ENCODE measurements at regions not wholly inside any gene's neighbourhood (a gene's known extent, or its start where the extent isn't known, plus 50 kb on each side); places are given as distances from the start of the nearest gene placed in this dataset.

GRCh38 chr14:29278301-29279263 is 512.0 kb downstream of the FOXG1 start:
- DNase-seq (ENCODE audit: low spot score): no peak

DNA sequence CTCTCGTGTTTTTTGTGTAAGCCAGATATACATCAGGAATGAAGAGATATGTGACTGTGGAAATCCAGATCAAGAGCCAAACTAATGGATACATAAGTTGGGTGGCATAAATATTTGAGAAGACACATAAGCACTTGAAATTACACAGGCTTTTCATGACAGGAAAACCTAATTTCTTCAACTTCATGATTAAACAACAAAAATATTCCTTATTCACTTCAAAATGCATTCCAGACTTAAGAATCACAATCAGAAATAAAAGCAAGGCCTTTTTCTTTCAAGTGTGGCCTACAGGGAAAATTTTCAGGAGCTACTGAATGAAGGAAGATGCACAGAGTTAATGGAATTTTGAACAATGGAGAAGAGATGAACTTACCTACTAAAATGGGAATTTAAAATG is 515.6 kb downstream of the FOXG1 start:
- DNase-seq (ENCODE audit: low spot score): no peak

- DNase-seq (ENCODE audit: low spot score): no peak
Observed at GRCh38 chr14:29290441-29290840, 523.9 kb downstream of the FOXG1 start.

DNA sequence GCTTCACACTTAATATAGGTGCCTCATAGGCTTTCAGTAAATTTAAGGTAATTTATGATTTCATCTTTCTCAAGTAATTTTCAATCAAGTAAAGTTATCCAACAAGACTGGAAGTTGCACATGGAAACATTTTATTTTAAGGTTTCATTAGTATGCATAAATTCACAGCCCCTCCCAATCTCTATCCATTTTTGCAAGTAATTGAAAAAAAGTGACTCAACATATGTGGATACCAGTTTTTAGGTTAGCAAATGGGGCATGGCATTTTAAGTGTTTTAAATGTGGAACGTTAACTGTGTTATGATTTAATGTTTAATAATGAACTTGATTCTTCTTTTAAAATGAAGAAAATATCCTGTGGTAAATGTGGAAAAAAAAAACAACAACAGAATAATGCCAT is 532.8 kb downstream of the FOXG1 start:
- DNase-seq (ENCODE audit: low spot score): no peak

- no peak for DNase-seq (ENCODE audit: low spot score)
Observed at GRCh38 chr14:29301571-29301970, 535.0 kb downstream of the FOXG1 start.

DNA sequence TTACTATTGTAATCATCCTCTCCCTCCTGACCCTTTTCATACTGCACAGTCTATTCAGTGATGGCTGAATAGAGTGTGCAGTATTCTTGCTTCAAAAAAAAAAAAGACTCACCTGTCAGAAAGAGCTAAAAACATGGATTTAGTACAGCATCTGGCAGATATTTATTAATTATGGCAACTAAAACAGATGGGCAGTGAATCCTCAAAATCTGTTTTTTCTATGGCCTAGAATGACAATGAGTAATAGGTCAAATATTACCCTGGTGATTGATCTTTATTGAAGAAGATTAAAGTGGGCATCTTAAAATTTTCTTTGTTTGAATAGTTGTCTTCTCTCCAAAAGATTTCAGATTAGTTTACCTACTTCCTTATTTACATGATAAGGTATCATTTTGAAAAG is 543.6 kb downstream of the FOXG1 start:
- no peak for DNase-seq (ENCODE audit: low spot score)

GRCh38 chr14:29310757-29311156 is 544.2 kb downstream of the FOXG1 start:
- no peak for DNase-seq (ENCODE audit: low spot score)

- DNase-seq (ENCODE audit: low spot score): no peak
Observed at GRCh38 chr14:29311983-29312382, 545.4 kb downstream of the FOXG1 start.

- no peak for DNase-seq (ENCODE audit: low spot score)
Observed at GRCh38 chr14:29316936-29317335, 550.3 kb downstream of the FOXG1 start.

DNA sequence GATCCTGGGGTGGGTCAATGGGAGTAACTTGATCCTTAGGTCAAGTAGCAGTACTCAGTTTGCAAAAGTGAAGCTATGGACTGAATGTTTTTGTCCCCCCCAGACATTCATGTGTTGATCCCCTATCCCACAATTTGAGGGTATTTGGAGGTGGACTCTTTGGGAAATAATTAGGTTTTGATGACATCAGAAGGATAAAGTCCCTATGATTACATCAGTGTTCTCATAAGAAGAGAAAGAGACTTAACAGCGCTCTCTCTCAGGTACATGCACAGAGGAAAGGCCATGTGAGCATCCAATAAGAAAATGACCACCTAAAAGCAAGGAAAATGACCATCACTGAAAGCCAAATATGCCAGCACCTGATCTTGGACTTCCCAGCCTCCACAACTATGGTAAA is 550.8 kb downstream of the FOXG1 start:
- no peak for DNase-seq (ENCODE audit: low spot score)

DNA sequence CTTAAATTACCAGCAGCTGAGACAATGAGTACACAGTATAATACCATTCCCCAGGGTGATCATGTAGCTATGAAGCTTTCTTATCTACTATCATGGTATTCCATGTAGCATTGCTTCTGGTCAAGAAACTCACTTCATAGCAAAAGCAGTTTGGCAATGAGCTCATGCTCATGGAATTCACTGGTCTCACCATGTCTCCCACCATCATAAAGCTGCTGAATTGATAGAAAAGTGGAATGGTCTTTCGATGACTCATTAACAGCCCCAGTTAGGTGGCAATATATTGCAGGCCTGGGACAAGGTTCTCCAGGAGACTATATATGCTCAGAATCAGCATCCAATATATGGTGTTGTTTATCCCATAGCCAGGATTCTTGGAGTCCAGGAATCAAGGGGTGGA is 553.7 kb downstream of the FOXG1 start:
- no peak for DNase-seq (ENCODE audit: low spot score)

- DNase-seq (ENCODE audit: low spot score): no peak
Observed at GRCh38 chr14:29321646-29322045, 555.1 kb downstream of the FOXG1 start.

- no peak for DNase-seq (ENCODE audit: low spot score)
Observed at GRCh38 chr14:29339494-29340172, 573.0 kb downstream of the FOXG1 start.

DNA sequence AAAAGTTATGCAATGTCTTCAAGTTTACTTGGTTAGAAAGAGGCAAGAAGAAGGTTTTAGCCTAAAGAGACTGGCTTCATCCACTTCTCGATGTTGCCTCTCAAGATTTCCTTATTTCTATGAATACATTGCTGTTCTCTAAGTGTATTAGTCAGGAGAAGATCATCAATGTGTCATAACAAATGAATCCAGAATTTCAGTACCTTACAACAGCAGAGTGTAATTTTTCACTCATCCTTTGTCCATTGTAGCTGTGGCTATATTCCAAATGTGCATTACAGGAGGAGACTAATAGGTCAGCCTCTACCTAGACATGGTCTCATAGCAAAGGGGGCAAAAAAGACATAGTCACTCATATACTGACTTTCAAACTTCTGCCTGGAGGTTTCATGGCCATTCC is 579.1 kb downstream of the PRKD1 start:
- DNase-seq (ENCODE audit: low spot score): no peak

- no peak for DNase-seq (ENCODE audit: low spot score)
Observed at GRCh38 chr14:29350496-29350895, 577.2 kb downstream of the PRKD1 start.

DNA sequence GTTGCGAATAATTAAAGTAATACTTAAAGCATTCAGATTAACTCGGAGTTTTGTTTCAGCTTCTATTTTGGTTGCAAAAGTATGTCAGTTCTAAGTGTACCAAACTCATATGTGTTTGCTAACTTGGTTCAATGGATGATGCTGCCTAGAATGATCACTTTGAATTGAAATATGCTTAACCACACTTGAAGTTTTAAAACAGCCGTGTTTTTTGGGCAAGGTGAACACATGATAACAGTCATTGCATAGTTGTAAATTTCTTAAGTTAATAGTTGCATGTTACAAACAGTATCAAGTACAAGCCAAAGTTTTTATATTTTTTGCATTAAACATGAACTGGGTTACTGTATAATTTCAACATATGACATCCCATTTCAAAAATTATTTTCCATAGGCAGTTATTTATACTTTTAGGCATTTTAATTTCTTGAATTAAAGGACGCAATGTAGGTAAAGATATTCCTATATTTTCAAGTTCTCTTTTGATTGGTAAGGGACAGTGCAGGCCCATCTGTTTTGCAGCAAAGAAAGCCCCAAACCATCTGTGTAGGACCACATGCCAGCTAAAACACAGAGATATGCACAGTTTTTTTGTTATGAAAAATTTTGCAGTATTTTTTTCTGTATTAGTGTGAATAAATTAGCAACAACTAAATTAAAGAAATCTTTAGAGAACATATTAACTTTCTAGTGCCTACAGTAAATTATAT is 575.5 kb downstream of the PRKD1 start:
- no peak for DNase-seq (ENCODE audit: low spot score)

GRCh38 chr14:29352706-29353080 is 575.0 kb downstream of the PRKD1 start:
- DNase-seq (ENCODE audit: low spot score): no peak

GRCh38 chr14:29353513-29353912 is 574.1 kb downstream of the PRKD1 start:
- DNase-seq (ENCODE audit: low spot score): no peak

DNA sequence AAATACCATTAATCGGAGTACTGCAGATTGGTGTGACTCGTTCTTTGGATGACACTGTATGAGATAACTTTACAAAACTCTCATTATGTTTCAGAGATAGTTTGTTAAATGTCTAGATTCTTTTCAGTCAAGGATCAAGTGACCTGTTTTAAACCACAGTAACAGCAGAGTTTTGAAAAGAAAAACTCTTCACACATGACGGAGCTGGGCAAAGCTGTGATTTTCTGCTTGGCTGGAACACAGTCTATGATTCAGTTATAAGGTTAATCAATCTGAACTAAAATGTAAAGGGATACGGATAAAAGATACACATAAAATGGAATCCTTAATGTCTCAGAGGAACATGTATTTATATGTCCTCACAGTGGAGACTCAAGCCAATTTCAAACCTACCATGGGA is 573.2 kb downstream of the PRKD1 start:
- no peak for DNase-seq (ENCODE audit: low spot score)

GRCh38 chr14:29355331-29355730 is 572.3 kb downstream of the PRKD1 start:
- no peak for DNase-seq (ENCODE audit: low spot score)

GRCh38 chr14:29355846-29356245 is 571.8 kb downstream of the PRKD1 start:
- DNase-seq (ENCODE audit: low spot score): no peak

DNA sequence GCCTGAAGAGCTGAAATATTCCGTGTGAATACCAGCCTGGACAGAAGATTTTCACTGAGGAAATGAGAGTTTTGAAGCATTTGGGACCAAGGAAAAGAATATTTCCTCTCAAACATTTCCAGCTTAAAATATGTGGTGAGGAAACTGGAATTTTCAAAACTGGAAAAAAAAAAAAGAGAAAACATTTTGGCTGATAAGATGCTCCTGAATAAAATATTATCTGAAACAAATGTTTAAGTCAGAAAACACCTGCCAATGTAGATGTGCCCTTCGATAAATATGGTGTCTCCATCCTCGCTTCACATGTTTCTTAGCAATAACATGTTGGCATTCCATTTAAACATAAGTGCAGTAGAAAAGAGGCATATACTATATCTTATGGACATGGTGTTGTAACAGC is 567.0 kb downstream of the PRKD1 start:
- DNase-seq (ENCODE audit: low spot score): no peak

- no peak for DNase-seq (ENCODE audit: low spot score)
Observed at GRCh38 chr14:29370024-29370423, 557.6 kb downstream of the PRKD1 start.
